Astrocyte of the spinal cord (primary cell): ENCODE measurements at regions not wholly inside any gene's neighbourhood (a gene's known extent, or its start where the extent isn't known, plus 50 kb on each side); places are given as distances from the start of the nearest gene placed in this dataset.
A peak's percentile ranks its signal among the peaks of the same experiment; 100 is the strongest.

Experiments
- DNase-seq: peaks from one replicate; pipeline ENCODE4 v3.0.0; 2011; ENCODE audit warnings: low read depth, low spot score
- H3K4me3 ChIP-seq: 2 replicates; pipeline ENCODE4 v1.5.1; 2011; ENCODE audit warnings: low read depth, mild to moderate bottlenecking, low read length, moderate library complexity
- CTCF ChIP-seq: IDR thresholded peaks from 2 replicates; pipeline ENCODE4 v1.5.1; 2012; ENCODE audit warnings: low read depth, mild to moderate bottlenecking, low read length, inconsistent platforms
- in situ Hi-C: cut with HindIII; loops from 2 replicates; pipeline ENCODE4 v1.10.0; 2017; ENCODE audit warnings: low sequenced_read_pairs

GRCh38 chr1:100627054-100627716, 89.2 kb downstream of the GPR88 start:
- in situ Hi-C loops, result no loop called here
- DNase-seq, result peak; percentile 67
- H3K4me3 ChIP-seq, result no peak overlapping the region
- TF ChIP-seq CTCF, result no peak

GRCh38 chr1:100627936-100628335, 90.0 kb downstream of the GPR88 start:
- DNase-seq, result peak; percentile 35
- H3K4me3 ChIP-seq, result no peak overlapping the region
- no peak for TF ChIP-seq CTCF
- in situ Hi-C loops, result no loop called here

- H3K4me3 ChIP-seq, result no peak overlapping the region
- in situ Hi-C loops, result no loop called here
- no peak for TF ChIP-seq CTCF
These were observed 90.7 kb downstream of the GPR88 start for GRCh38 chr1:100628631-100629081.

GRCh38 chr1:100629391-100629790, 90.2 kb upstream of the VCAM1 start:
- no peak for TF ChIP-seq CTCF
- no peak overlapping the region for H3K4me3 ChIP-seq
- in situ Hi-C loops, result no loop called here
- peak; percentile 43 for DNase-seq

More at GRCh38 chr1:100628631-100629081, 90.7 kb downstream of the GPR88 start:
- DNase-seq, result peak; percentile 29

GRCh38 chr1:100631015-100631551, 88.5 kb upstream of the VCAM1 start:
- H3K4me3 ChIP-seq, result no peak overlapping the region
- in situ Hi-C loops, result no loop called here
- no peak for TF ChIP-seq CTCF
- peak; percentile 89 for DNase-seq

GRCh38 chr1:100642826-100643225, 76.7 kb upstream of the VCAM1 start:
- no peak for TF ChIP-seq CTCF
- DNase-seq, result no peak
- H3K4me3 ChIP-seq, result no peak overlapping the region
- in situ Hi-C loops, result no loop called here
